GM10266 (cell line): ENCODE measurements at regions not wholly inside any gene's neighbourhood (a gene's known extent, or its start where the extent isn't known, plus 50 kb on each side); places are given as distances from the start of the nearest gene placed in this dataset.

Experiments
- DNase-seq: peaks from one replicate; pipeline ENCODE4 v3.0.0; 2012; ENCODE audit errors: extremely low spot score
- CTCF ChIP-seq: IDR thresholded peaks from 2 replicates; pipeline ENCODE4 v1.5.1; 2012; ENCODE audit warnings: mild to moderate bottlenecking, low read depth; ENCODE audit not compliant: control insufficient read depth, insufficient read depth; ENCODE audit errors: missing control alignments

DNA sequence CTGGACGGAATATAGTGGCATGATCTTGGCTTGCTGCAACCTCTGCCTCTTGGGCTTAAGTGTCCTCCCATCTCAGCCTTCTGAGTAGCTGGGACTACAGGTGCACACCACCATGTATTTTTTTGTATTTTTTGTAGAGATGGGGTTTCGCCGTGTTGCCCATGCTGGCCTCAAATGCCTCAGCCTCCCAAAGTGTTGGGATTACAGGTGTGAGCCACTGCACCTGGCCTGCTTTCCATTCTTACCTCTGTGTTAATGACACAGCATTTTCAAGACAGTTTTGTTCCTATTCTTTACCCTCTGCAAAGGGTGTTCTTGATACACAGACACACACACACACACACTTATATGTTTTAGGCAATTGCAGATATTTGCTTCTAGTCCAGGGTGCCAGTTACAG is 113.3 kb downstream of the LRRC70 start:
- DNase-seq = no peak
- no peak for TF ChIP-seq CTCF

GRCh38 chr5:62690421-62690820 is 111.8 kb downstream of the LRRC70 start:
- no peak for DNase-seq
- TF ChIP-seq CTCF = no peak

DNA sequence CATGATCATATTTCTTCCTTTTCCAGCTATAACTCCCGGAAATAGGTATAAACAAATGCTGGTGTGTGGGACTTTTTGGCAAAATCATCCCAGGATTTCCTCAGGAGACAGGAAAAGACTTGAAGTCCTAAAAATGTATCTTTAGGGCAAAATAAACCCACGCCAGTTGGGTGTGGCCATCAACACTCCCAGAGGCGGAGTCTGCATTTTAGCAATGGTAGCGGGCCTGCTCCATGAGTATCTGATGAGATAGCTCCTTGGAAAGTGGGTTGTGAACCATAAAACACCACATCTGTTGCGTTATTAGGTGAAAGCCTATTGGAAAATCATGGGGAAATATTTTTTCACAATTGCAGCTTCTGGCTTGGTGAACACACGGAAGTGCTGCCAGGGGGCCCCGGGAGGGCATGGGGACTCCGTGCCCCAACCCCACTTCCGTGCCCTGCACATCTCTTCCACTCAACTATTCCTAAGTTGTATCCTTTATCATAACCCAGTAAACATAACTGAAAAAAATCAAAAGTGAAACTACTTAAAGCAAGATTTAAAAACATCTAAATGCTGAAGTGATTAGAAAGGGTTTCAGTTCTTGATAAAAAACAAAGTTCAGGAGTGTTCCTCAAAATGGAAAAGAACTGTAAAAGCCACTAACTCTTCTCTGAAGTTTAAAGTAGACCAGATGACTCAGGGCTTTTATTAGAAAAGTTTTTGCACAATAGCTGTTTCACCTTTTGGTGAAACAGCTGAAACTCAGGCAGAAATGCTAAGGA is 111.2 kb downstream of the LRRC70 start:
- no peak for TF ChIP-seq CTCF

GRCh38 chr5:62686692-62687091 is 108.1 kb downstream of the LRRC70 start:
- no peak for TF ChIP-seq CTCF

More for the DNA sequence above, 111.2 kb downstream of the LRRC70 start:
- DNase-seq = no peak

GRCh38 chr5:62685221-62685620 is 106.6 kb downstream of the LRRC70 start:
- no peak for DNase-seq
- TF ChIP-seq CTCF = no peak

More at GRCh38 chr5:62686692-62687091, 108.1 kb downstream of the LRRC70 start:
- DNase-seq = no peak

- TF ChIP-seq CTCF = no peak
Measured at GRCh38 chr5:62684310-62684709, 105.7 kb downstream of the LRRC70 start.

DNA sequence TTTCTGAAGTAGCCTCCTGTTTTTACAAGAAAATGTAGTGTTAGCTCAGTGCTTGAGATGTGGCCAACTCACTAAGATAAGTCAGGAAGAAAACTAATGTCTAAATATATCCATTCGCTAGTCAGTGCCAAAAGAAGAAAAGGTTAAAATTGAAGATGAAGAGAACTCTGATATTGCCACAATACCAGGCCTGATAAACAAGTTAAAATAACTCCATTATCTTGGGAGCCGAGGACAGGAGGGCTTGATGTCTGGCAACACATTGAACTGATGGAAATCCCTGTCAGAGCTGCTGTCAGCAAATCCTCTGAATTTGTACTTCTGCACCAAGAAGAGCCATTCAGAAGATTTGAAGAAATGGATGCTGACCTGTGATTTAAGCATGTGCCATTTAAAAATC is 103.4 kb downstream of the LRRC70 start:
- DNase-seq = no peak
- TF ChIP-seq CTCF = no peak

More at GRCh38 chr5:62684310-62684709, 105.7 kb downstream of the LRRC70 start:
- DNase-seq = no peak
